ENCODE measurements at regions not wholly inside any gene's neighbourhood (a gene's known extent, or its start where the extent isn't known, plus 50 kb on each side); places are given as distances from the start of the nearest gene placed in this dataset.

DNA sequence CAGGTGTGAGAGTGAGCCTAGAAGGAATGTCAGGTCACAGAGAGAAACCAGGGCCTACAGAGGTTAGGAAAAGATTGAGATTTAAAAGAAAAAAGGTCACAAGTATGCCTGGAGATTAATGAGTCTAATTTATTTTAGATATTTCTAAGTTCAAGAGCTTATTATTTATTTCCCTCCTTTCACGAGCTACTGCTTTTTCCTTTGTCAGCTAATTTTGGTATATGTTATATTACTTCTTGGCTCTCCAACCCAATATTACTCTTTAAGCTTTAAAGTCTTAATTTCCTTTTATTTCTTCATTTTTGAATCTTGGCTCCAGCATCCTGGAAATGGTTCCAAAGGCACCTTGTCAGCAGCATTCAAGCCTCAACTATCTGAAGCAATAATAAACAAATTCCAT lies 109.5 kb upstream of the MIS18BP1 start:
- H3K9me3 ChIP-seq (ENCODE audit: low read length), result no peaks in the 10 kb centered on the region
- no peak overlapping the region for H3K27ac ChIP-seq (ENCODE audit: low read length)
- H3K27me3 ChIP-seq (ENCODE audit: insufficient read depth, low read depth, low read length), result no peaks in the 10 kb centered on the region
- H3K4me3 ChIP-seq (ENCODE audit: low read length), result no peak overlapping the region
- TF ChIP-seq MXI1 (conservative IDR thresholded peaks at IDR 0.05; ENCODE audit: poor library complexity, severe bottlenecking) (no peak), SMC3 (conservative IDR thresholded peaks at IDR 0.05; ENCODE audit: poor library complexity) (no peak), POLR2AphosphoS5 (IDR thresholded peaks at IDR 0.05) (no peak), TAF1 (IDR thresholded peaks at IDR 0.05; ENCODE audit: low read depth) (no peak), EZH2 (IDR thresholded peaks at IDR 0.05; ENCODE audit: borderline replicate concordance, insufficient read depth, low read length, poor library complexity, severe bottlenecking) (no peak), EP300 (conservative IDR thresholded peaks at IDR 0.05; ENCODE audit: poor library complexity, severe bottlenecking) (no peak), RAD21 (conservative IDR thresholded peaks at IDR 0.05) (no peak)
- TF ChIP-seq, protein P1, sequence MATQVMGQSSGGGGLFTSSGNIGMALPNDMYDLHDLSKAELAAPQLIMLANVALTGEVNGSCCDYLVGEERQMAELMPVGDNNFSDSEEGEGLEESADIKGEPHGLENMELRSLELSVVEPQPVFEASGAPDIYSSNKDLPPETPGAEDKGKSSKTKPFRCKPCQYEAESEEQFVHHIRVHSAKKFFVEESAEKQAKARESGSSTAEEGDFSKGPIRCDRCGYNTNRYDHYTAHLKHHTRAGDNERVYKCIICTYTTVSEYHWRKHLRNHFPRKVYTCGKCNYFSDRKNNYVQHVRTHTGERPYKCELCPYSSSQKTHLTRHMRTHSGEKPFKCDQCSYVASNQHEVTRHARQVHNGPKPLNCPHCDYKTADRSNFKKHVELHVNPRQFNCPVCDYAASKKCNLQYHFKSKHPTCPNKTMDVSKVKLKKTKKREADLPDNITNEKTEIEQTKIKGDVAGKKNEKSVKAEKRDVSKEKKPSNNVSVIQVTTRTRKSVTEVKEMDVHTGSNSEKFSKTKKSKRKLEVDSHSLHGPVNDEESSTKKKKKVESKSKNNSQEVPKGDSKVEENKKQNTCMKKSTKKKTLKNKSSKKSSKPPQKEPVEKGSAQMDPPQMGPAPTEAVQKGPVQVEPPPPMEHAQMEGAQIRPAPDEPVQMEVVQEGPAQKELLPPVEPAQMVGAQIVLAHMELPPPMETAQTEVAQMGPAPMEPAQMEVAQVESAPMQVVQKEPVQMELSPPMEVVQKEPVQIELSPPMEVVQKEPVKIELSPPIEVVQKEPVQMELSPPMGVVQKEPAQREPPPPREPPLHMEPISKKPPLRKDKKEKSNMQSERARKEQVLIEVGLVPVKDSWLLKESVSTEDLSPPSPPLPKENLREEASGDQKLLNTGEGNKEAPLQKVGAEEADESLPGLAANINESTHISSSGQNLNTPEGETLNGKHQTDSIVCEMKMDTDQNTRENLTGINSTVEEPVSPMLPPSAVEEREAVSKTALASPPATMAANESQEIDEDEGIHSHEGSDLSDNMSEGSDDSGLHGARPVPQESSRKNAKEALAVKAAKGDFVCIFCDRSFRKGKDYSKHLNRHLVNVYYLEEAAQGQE (IDR thresholded peaks at IDR 0.05; ENCODE audit: borderline replicate concordance), result no peak
- TF ChIP-seq, protein P2, sequence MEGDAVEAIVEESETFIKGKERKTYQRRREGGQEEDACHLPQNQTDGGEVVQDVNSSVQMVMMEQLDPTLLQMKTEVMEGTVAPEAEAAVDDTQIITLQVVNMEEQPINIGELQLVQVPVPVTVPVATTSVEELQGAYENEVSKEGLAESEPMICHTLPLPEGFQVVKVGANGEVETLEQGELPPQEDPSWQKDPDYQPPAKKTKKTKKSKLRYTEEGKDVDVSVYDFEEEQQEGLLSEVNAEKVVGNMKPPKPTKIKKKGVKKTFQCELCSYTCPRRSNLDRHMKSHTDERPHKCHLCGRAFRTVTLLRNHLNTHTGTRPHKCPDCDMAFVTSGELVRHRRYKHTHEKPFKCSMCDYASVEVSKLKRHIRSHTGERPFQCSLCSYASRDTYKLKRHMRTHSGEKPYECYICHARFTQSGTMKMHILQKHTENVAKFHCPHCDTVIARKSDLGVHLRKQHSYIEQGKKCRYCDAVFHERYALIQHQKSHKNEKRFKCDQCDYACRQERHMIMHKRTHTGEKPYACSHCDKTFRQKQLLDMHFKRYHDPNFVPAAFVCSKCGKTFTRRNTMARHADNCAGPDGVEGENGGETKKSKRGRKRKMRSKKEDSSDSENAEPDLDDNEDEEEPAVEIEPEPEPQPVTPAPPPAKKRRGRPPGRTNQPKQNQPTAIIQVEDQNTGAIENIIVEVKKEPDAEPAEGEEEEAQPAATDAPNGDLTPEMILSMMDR (IDR thresholded peaks at IDR 0.05; ENCODE audit: poor library complexity, severe bottlenecking), result no peak
- H3K9me2 ChIP-seq (ENCODE audit: insufficient read depth, low read length), result no peaks in the 10 kb centered on the region
- H3F3A ChIP-seq (ENCODE audit: insufficient read depth, low read length, poor library complexity, severe bottlenecking), result no peaks in the 10 kb centered on the region
- no peaks in the 10 kb centered on the region for H4K20me1 ChIP-seq (ENCODE audit: insufficient read depth)
- no peak overlapping the region for H3K4me2 ChIP-seq (ENCODE audit: low read length)
- no peak overlapping the region for H2AFZ ChIP-seq (ENCODE audit: low read depth, low read length)
- H3K79me2 ChIP-seq (replicated peaks; ENCODE audit: insufficient read depth, low read length), result no peaks in the 10 kb centered on the region
- H3K36me3 ChIP-seq (ENCODE audit: insufficient read depth, low read length), result no peaks in the 10 kb centered on the region
- H3K9ac ChIP-seq (ENCODE audit: low read length), result no peak overlapping the region

DNA sequence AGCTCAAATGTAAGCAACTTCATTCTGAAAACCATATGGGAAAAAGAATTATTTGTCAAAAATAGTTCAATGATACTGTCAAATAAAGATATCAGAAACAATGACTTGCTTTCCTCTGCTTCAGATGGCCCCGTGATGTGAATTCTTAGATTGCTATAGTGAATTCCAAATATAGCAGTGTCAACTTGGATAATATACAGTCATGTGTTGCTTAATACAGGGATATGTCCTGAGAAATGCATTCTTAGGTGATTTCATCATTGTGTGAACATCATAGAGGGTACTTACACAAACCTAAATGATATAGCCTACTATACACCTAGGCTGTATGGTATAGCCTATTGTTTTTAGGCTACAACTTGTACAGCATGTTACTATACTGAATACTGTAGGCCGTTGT lies 108.7 kb upstream of the MIS18BP1 start:
- no peaks in the 10 kb centered on the region for H4K20me1 ChIP-seq (ENCODE audit: insufficient read depth)
- TF ChIP-seq RAD21 (conservative IDR thresholded peaks at IDR 0.05) (no peak), MXI1 (conservative IDR thresholded peaks at IDR 0.05; ENCODE audit: poor library complexity, severe bottlenecking) (no peak), POLR2AphosphoS5 (IDR thresholded peaks at IDR 0.05) (no peak), SMC3 (conservative IDR thresholded peaks at IDR 0.05; ENCODE audit: poor library complexity) (no peak), EP300 (conservative IDR thresholded peaks at IDR 0.05; ENCODE audit: poor library complexity, severe bottlenecking) (no peak), TAF1 (IDR thresholded peaks at IDR 0.05; ENCODE audit: low read depth) (no peak), EZH2 (IDR thresholded peaks at IDR 0.05; ENCODE audit: borderline replicate concordance, insufficient read depth, low read length, poor library complexity, severe bottlenecking) (no peak)
- TF ChIP-seq, protein P2 (IDR thresholded peaks at IDR 0.05; ENCODE audit: poor library complexity, severe bottlenecking), result no peak
- TF ChIP-seq, protein P1 (IDR thresholded peaks at IDR 0.05; ENCODE audit: borderline replicate concordance), result no peak
- no peak overlapping the region for H2AFZ ChIP-seq (ENCODE audit: low read depth, low read length)
- no peaks in the 10 kb centered on the region for H3K27me3 ChIP-seq (ENCODE audit: insufficient read depth, low read depth, low read length)
- H3K27ac ChIP-seq (ENCODE audit: low read length), result no peak overlapping the region
- H3K4me2 ChIP-seq (ENCODE audit: low read length), result no peak overlapping the region
- no peaks in the 10 kb centered on the region for H3K36me3 ChIP-seq (ENCODE audit: insufficient read depth, low read length)
- H3K4me3 ChIP-seq (ENCODE audit: low read length), result no peak overlapping the region
- no peaks in the 10 kb centered on the region for H3K9me3 ChIP-seq (ENCODE audit: low read length)
- H3K79me2 ChIP-seq (replicated peaks; ENCODE audit: insufficient read depth, low read length), result no peaks in the 10 kb centered on the region
- no peaks in the 10 kb centered on the region for H3K9me2 ChIP-seq (ENCODE audit: insufficient read depth, low read length)
- H3F3A ChIP-seq (ENCODE audit: insufficient read depth, low read length, poor library complexity, severe bottlenecking), result no peaks in the 10 kb centered on the region
- no peak overlapping the region for H3K9ac ChIP-seq (ENCODE audit: low read length)

Measured in neural cell (in vitro differentiated cells).